ENCODE measurements at regions not wholly inside any gene's neighbourhood (a gene's known extent, or its start where the extent isn't known, plus 50 kb on each side); places are given as distances from the start of the nearest gene placed in this dataset.
"Not testable (repeated sequence)": the region's sequence is repeated elsewhere in the genome, so short reads cannot be mapped to it uniquely, and the experiment has no call there.

DNA sequence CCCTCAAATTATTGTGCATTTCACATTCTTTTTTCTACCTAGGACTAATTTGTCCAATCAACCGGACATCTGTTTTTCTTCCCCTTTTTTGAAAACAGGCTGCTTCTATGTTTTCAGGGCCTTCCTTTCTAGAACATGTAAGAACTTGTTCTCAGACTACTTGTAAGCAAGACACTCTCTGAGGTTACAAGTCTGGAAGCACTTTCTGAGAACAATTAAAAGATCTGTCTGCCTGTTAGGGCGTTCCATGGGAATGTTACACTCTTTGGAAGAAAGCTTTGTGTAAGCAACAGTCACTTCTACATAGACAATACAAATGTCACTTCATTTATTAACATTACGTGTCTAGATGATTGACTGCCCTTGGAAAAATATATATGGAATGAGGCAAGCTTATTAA is 50.9 kb upstream of the HSPB3 start:
- no peak for DNase-seq (ENCODE audit: low read depth, low spot score)

DNA sequence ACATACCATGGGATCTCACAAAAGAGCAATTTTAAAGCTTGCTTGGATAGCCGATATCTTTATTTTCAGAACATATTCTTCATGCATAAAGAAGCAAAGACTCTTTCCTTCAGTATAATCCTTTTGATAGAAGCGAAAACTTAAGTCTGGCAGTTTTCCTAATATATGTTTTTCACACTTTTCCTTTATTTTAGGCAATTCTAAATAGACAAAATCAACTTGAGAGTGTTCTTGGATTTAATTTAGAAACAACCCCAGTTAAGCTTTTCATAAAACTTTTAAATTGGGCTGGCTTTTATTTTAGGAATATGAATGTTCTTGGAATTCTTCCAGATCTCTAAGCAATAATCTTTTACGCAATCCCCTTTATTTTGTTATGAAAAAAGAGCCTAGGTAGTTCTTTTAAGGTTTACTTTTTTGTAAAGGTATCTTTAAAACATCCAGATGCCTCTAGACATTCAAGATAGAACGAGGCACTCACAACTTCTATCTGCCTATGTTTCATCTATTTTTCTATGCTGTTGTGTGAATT is 51.5 kb upstream of the HSPB3 start:
- no peak for DNase-seq (ENCODE audit: low read depth, low spot score)

DNA sequence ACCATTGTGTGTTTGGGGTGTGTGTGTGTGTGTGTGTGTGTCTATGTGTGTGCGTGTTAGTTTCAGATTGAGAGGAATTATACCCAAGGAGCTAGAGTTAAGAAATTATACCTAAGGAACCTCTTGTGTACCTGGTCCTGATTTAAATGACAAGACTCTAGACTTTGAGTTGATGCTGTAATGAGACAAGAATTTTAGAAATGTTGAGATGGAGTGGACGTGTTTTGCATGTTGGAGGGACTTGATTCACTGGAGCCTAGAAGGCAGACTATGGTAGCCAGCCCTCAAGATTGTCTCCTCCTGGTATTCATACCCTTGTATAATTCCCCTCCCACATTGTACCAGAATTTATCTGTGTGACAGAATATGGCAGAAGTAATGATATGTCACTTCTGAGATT is 52.4 kb upstream of the HSPB3 start:
- DNase-seq (ENCODE audit: low read depth, low spot score): no peak

DNA sequence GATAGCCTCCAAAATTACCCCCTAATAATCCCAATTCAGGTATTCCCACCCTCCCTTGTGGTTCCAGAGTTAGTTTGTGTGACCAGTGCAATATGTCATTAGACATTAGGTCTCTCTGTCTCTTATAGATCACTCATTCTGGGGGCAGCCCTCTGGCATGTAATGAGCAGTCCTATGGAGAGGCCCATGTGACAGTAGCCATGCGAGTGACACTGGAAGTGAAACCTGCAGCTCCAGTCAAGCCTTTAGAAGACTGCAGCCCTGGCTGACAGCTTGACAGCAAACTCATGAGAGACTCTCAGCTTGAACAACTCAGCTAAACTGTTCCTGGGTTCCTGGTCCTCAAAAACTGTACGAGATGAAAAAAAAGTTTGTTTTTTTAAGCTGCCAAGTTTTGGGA is 54.0 kb upstream of the HSPB3 start:
- DNase-seq (ENCODE audit: low read depth, low spot score): no peak

DNA sequence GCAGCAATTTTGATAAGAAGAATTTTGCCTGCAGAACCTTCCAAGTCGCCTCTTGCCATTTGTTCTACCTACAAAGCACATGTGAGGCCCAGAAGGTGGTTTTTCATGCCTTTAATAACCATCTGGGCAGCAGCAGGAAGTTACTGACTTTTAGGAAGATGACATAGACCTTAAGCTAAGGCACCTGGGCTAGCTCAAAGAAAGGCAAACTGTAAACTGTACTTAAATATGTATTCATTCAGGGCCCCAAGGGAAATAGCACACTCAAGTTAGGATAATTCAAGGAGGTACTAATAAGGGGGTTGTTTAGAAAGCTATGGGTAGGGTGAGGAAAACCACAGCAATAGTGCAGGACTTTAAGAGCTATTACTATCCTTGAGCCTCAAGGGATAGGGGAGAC is 57.3 kb upstream of the HSPB3 start:
- no peak for DNase-seq (ENCODE audit: low read depth, low spot score)

DNA sequence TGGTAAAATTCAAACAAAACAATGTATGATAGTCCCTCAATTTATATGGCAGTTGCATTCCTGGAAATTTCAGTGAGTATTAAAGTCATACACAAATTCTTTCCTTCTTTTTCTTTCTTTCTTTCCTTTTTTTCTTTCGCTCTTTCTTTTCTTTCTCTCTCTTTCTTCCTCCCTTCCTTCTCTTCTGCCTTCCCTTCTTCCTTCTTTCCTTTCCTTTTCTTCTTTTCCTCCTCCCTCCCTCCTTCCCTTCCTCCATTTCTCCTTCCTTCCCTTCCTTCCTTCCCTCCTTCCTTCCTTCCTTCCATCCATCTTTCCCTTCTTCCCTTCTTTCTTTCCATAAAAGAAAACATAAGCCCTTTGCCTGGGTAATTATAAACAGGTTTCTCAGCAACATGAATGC is 58.1 kb upstream of the HSPB3 start:
- DNase-seq (ENCODE audit: low read depth, low spot score): no peak

DNA sequence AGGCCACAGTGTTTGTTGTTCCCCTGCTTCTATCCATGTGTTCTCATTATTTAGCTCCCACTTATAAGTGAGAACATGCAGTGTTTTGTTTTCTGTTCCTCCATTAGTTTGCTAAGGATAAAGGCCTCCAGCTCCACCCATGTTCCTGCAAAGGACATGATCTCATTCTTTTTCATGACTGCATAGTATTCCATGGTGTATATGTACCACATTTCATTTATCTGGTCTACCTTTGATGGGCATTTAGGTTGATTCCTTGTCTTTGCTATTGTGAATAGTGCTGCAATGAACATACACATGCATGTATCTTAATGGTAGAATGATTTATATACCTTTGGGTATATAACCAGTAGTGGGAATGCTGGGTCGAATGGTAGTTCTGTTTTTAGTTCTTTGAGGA is 62.5 kb upstream of the HSPB3 start:
- DNase-seq (ENCODE audit: low read depth, low spot score): not testable (repeated sequence)

DNA sequence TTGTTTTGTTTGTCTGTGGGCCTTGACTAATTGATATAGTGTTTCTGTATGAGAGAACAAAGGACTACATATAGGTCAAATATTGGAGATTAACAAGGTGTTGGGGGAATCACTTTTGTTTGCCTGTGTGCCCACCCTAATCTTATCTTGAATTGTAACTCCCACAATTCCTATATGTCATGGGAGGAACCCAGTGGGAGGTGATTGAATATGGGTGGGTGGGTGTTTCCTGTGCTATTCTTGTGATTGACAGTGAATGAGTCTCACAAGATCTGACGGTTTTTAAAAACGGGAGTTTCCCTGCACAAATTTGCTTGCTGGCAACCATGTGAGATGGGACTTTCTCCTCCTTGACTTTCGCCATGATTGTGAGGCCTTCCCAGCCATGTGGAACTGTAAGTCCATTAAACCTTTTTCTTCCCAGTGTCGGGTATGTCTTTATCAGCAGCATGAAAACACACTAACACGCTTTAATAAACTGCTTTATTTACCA is 64.9 kb upstream of the HSPB3 start:
- DNase-seq (ENCODE audit: low read depth, low spot score): no peak

DNA sequence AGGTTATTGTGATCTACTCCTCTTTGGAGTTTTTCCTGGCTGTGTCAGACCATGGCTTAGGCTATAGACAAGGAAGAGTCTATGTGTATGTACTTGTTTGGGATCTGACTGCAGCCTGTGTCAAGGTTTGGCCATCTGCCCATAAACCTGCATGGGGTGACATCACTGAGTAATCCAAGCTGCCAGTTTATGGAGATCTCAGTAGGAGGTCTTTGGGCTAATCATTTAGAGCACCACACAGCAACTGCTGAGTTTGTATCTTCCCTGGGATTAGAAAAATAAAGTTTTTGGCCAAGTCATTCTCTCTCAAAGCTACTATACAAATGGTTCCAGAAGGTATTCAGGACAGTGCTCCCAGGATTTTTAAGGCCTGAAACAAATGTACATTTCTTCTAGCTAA is 65.5 kb upstream of the HSPB3 start:
- no peak for DNase-seq (ENCODE audit: low read depth, low spot score)

DNA sequence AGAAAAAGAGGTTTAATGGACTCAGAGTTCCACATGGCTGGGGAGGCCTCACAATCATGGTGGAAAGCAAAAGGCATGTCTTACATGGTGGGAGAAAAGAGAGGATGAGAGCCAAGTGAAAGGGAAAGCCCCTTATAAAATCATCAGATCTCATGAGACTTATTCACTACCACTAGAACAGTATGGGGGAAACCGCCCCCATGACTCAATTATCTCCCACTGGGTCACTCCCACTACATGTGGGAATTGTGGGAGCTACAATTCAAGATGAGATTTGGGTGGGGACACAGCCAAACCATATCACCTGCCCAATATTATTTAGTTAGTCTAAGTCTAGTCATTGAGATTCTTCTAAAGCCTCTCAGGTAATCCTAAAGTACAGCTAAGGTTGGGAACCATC is 66.1 kb upstream of the HSPB3 start:
- not testable (repeated sequence) for DNase-seq (ENCODE audit: low read depth, low spot score)

DNA sequence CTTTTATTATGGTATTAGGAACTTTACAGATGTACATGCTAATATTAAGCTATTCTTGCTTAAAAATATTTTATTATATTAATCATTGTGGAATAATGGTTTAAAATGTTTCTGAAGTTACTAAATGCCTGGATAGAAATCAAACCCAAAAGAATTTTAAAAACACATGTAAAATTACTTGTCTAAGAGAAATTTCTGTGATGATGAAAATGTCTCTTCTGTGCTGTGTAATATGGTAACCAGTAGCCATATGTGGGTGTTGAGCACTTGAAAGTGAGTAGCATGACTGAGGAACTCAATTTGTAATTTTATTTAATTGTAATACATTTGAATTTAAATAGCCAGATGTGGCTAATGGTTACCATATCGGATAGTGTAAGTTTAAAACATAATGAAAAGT is 66.7 kb upstream of the HSPB3 start:
- no peak for DNase-seq (ENCODE audit: low read depth, low spot score)

DNA sequence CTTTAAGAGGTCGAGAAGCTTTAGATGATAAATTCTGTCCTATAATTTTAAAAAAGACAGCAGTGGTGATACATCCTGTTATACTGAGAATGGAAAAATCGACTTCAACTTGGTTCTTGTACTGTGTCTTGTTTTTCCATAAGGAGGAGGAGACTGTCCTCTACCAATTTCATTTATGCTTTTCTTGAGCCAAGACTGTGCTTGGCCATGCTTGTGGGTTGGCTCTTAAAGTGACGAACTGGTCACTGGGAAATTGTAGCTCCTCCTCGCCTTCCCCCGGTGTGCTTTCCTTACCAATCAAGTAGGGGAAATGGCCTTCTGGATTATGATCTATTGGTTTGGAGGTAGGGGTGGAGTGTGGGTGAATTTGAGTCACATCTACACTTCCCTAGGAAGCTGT is 67.1 kb upstream of the HSPB3 start:
- no peak for DNase-seq (ENCODE audit: low read depth, low spot score)

DNA sequence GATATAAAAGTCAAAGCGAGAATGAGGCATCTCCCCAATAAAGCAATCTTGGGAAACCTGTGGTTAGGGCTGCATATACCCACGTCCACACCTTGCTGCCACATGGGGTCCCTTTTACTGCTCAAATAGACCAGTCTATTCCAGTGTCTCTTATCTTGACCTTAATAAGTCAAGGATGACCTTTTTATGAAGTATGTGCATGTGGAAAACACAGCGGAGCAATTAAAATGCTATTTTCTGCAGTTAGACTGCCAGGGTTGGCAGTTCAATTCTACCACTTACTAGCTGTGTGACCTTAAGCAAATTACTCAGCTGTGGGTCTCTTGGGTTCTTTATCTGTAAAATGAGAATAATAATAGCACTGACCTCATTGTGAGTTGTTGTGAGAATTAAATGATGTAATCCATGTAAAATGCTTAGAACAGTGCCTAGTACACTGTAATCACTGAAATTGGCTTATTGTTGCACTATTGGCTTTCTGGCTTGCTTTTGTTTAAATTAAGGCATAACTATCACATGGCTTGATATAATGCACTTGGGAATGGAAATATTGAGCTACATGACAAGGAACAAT is 67.8 kb upstream of the HSPB3 start:
- DNase-seq (ENCODE audit: low read depth, low spot score): no peak

DNA sequence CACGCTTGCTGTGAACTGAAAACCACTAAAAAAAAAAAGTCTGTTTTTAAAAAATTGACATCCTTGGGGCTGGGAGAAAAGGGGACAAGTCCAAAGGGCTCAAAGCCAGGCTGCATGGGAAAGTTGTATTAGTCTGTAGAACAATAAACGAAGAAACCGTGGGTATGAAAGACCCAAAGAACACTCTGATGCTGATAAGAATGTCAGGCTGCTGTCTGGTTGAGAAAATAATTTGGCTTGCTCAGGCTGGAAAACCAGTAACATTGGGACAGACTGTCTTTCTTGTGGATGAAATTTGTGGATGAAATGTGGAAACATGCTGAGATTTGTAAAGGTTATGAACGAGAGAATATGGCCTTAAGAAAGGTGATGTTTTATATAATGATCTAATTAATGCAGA is 68.5 kb upstream of the HSPB3 start:
- no peak for DNase-seq (ENCODE audit: low read depth, low spot score)

DNA sequence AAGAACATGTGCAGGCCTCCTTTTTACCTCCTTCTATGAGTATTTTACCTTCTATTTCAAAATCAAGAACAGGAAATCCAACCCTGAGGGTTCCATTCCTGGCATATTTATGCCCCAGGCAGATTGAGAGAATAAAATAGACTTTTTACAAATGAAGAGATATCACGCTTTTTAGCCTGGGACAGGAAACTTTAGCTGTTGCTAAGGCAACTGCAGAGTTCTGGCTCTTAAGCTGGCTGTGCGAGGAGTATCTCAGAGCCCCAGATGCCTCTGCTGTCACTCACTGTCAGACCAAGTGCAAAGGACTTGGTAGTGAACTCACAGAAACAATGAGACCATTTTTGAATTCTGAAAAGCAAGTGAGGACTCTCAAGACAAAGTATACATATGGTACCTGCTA is 69.5 kb upstream of the HSPB3 start:
- no peak for DNase-seq (ENCODE audit: low read depth, low spot score)

DNA sequence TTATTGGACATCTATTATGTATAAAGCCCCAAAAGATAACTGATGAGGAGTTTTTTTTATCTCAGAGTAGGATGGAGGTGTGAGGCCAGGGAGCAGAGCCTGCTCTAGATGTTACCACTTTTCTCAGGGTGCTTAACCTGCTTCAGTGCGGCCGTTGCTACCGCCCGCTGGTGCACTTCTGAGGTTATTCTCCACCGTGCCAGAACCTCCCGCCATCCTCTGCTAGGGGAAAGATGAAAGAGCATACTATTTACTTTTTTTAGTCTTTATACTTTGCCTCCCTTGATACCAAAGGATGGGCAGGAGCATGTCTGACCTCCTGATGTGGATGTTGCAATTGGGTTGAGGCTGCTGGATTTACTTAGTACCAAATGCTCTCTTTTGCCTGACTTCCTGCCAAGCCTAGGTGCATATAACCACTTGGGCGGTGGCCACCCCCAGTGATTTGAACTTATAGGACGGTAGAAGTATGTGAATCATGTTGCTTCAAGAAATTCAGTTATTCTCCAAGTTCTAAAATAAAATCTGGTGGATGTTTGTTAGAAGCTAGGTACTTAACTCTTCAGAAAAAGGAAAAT is 71.1 kb upstream of the HSPB3 start:
- DNase-seq (ENCODE audit: low read depth, low spot score): no peak

DNA sequence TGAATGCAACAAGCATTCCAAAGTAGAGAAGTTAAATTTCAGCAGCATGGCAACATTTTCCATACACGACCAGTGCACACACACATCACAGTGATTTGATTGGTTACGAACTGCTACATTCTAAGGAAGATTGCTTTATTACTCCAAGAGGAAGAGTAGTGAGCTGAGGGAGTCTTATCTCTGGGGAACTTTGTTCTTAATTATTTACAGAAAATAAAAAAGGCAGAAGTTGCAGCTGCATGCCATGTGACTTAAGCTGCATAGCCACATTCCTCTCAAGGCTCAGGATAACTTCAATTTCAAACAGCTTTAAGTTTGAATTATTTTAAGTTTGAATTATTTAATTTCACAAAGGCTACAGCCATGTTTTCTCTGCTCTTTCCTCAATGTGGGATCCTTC is 71.6 kb upstream of the HSPB3 start:
- no peak for DNase-seq (ENCODE audit: low read depth, low spot score)

DNA sequence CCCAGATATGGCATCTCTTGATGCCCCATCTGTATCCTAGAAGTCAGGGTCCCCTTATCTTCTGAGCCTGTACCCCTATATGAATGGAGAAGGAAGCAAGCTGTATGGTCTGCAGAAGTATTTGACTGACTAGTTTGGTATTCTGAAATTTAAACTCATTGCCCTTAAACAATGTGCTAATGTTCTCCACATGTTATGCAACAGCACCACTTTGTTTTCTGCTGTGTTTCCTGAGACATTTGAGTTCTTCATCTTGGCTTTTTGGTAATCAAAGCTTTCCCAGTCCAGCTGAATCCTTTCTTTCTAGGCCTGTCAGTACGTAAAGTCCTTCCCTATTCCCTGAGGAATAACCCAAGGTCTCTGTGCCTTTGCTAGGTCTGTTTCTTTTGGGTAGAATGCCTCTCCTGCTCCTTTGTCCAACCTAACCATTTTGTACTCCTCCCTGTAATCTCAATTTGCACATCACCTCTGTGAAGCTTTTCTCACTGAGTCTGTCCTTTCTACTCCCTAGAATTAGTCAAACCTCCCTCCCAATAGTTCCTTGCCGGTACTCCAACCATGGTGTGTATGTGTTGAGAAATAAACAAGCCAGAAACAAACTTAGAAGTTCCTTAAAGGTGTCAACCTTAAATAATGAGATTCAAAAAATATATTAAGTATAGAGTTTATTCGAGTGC is 72.1 kb upstream of the HSPB3 start:
- DNase-seq (ENCODE audit: low read depth, low spot score): no peak

DNA sequence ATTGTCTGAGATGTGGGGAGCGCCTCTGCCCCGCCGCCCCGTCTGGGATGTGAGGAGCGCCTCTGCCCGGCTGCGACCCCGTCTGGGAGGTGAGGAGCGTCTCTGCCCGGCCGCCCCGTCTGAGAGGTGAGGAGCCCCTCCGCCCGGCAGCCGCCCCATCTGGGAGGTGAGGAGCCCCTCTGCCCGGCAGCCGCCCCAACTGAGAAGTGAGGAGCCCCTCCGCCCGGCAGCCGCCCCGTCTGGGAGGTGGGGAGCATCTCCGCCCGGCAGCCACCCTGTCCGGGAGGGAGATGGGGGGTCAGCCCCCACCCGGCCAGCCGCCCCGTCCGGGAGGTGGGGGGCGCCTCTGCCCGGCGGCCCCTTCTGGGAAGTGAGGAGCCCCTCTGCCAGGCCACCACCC is 70.9 kb upstream of the ARL15 start:
- DNase-seq (ENCODE audit: low read depth, low spot score): not testable (repeated sequence)

DNA sequence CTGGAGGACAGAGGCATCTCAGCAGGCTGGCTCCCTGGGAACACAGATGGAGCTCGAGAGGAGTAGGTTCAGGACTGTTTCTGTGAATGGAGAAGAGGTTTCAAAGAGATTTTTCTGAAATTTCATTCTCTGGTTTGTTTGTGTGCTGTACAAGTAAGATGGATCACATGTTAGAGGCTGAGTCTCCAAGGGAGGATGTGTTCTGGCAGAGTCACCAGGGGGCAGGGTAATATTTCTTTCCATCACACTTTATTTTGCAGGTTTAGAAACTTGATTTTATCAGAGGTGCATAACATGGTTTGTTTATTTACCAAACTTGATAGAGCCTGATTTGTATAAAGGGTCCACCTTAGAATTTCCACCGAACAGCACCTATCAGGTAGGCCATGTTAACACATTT is 69.2 kb upstream of the ARL15 start:
- DNase-seq (ENCODE audit: low read depth, low spot score): no peak

DNA sequence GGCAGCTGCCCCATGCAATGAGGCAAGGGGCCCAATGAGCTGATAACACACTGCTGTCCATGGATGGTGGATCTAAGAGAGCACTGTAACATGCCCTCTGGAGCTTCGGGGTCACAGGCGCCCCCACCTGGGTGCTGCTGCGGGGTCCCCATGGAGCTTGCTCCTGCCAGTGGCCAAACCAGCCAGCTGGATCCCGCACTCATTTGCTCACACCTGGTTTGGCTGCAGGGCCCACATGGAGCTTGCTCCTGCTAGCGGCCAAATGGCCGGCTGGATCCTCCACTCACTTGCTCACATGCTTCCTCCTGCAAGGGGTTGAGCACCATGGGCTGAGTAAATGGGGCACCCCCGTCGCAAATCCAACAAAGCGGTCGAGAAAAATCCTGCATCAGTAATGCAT is 68.3 kb upstream of the ARL15 start:
- no peak for DNase-seq (ENCODE audit: low read depth, low spot score)

DNA sequence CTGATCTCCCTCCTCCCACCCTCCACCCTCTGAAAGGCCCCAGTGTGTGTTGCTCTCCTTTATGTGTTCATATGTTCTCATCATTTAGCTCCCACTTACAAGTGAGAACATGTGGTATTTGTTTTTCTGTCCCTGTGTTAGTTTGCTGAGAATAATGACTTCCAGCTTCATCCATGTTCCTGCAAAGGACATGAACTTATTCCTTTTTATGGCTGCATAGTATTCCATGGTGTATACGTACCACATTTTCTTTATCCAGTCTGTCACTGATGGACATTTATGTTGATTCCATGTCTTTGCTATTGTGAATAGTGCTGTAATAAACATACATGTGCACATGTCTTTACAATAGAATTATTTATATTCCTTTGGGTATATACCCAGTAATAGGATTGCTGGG is 67.0 kb upstream of the ARL15 start:
- DNase-seq (ENCODE audit: low read depth, low spot score): not testable (repeated sequence)

DNA sequence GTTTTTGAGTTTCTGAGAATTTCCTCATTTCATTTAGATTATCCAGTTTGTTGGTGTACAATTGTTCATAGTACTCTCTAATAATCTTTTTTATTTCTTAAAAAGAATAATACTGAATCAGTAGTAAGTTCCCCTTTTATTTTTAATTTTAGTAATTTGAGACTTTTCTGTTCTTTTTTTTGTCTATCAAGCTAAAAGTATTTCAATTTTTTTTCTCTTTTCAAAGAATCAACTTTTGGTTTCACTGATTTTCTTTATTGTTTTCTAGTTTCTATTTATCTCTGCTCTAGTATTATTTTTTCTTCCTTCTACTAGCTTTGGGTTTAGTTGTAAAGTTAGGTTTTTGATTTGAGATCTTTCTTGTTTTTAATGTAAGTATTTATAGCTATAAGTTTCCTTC is 60.6 kb upstream of the ARL15 start:
- no peak for DNase-seq (ENCODE audit: low read depth, low spot score)
